GM23248 (cell line): ENCODE measurements at regions not wholly inside any gene's neighbourhood (a gene's known extent, or its start where the extent isn't known, plus 50 kb on each side); places are given as distances from the start of the nearest gene placed in this dataset.

Source experiments
- EZH2 ChIP-seq: fragments of 200-600 bp; sonication (generic); IDR thresholded peaks from 2 replicates; pipeline ENCODE4 v1.6.1; 2018; ENCODE audit warnings: antibody characterized with exemption, mild to moderate bottlenecking; ENCODE audit not compliant: insufficient read depth, poor library complexity, severe bottlenecking
- EZH2phosphoT487 ChIP-seq: fragments of 200-600 bp; sonication (generic); IDR thresholded peaks from 2 replicates; pipeline ENCODE4 v1.6.1; 2018; ENCODE audit warnings: antibody characterized with exemption, moderate library complexity, mild to moderate bottlenecking, low read depth; ENCODE audit not compliant: insufficient read depth

DNA sequence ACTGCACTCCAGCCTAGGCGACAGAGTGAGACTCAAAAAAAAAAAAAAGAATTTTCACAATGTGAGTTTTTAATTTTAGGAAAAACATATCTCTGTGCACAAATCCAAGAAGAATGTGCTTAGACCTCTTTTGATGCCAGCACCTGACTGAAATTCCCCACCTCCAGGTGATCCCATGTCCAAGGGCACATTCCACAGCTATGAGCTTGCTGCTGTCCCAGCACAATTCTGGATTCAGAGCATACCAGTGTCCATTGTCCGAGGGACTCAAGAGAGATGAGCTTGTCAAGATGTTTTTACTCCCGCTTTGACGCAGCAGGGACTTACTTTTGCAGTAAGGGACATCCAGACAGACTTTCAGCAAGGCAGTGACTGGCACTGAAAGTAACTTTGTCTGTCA lies 489.1 kb upstream of the ACVR2A start:
- TF ChIP-seq EZH2 (no peak), EZH2phosphoT487 (no peak)
